Stimulated activated naive B cell treated with anti-CD40 and anti-IgM and Interleukin-4, amounts not matched to agents 10 μg/mL and 1 μg/mL and 100 μg/mL, for 72 hours (primary cell): ENCODE measurements at regions not wholly inside any gene's neighbourhood (a gene's known extent, or its start where the extent isn't known, plus 50 kb on each side); places are given as distances from the start of the nearest gene placed in this dataset.

Source experiments
- ATAC-seq, 2 donors: fragments of 150-1000 bp; cut with Tn5 transposase; replicated peaks; 2 replicates each; pipeline ENCODE4 v1.10.0; 2021; ENCODE audit warnings: moderate library complexity in 1 of 2
- DNase-seq: peaks from one replicate; pipeline ENCODE4 v3.0.0; 2021
- H3K27ac Mint-ChIP-seq: one replicate; pipeline ENCODE4 v1.8.0; 2022; ENCODE audit warnings: mild to moderate bottlenecking, mixed read lengths
- H3K27me3 Mint-ChIP-seq, 2 donors: one replicate each; pipeline ENCODE4 v1.8.0; 2022; ENCODE audit warnings: mixed read lengths in 2 of 2
- H3K36me3 Mint-ChIP-seq, 2 donors: one replicate each; pipeline ENCODE4 v1.8.0; 2022; ENCODE audit warnings: mixed read lengths in 2 of 2, mild to moderate bottlenecking in 1 of 2
- H3K4me1 Mint-ChIP-seq, 2 donors: one replicate each; pipeline ENCODE4 v1.8.0; 2022; ENCODE audit warnings: mixed read lengths in 2 of 2, mild to moderate bottlenecking in 1 of 2
- H3K4me3 Mint-ChIP-seq, 2 donors: one replicate each; pipeline ENCODE4 v1.8.0; 2022; ENCODE audit warnings: mild to moderate bottlenecking in 2 of 2, mixed read lengths in 2 of 2, moderate library complexity in 1 of 2
- H3K9me3 Mint-ChIP-seq, 2 donors: one replicate each; pipeline ENCODE4 v1.8.0; 2022; ENCODE audit warnings: mixed read lengths in 2 of 2, mild to moderate bottlenecking in 1 of 2

DNA sequence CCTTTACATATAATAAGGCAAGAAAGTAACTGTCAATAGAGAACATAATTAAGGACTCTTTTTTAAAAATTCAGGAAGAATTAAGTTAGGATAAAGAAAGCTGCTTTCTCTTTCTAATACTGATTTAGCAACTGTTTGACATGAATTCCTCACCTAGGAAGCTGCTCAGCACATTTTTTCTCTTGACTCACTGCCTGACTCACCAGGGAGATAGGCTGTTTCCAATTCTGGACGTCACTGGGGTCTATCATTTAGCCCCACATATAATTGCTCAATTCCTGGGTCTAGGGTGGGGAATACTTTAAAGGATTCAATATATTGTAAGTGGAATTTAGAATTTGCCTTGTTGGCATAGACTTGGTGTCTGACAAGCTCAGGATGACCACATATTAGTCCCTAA is 50.8 kb upstream of the UGP2 start:
- H3K4me1 Mint-ChIP-seq = no peaks in the 10 kb centered on the region
- peaks cover 3 to 6% of the 10 kb centered on the region in 2 donors for H3K9me3 Mint-ChIP-seq
- H3K36me3 Mint-ChIP-seq = peaks cover 0 to 5% of the 10 kb centered on the region in 2 donors
- no peak for DNase-seq
- no peaks in the 10 kb centered on the region for H3K27me3 Mint-ChIP-seq
- H3K27ac Mint-ChIP-seq = no peak overlapping the region
- ATAC-seq = no peak
- no peak overlapping the region for H3K4me3 Mint-ChIP-seq

DNA sequence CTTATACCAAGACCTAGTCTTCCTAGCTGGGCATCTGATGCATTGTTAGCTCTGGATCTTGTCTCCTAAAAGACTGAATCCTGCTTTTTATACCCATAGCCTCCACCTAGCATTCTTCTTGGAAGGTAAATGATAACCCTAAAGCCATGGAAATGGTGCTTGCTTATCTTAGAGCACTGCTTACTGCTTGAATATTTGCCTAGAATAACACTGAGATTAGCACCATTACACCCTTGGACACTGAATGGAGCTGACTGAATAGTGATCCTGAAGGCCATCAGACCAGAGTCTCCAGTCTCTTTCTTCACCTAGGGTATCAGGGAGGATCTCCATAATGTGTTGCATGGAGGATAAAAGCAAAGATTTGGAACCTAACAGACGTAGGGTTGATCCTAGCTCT is 50.3 kb upstream of the UGP2 start:
- ATAC-seq = no peak
- Mint-ChIP-seq H3K36me3 (peaks cover 0 to 5% of the 10 kb centered on the region in 2 donors), H3K9me3 (peaks cover 3 to 6% of the 10 kb centered on the region in 2 donors)

More for the DNA sequence above, 50.3 kb upstream of the UGP2 start:
- H3K27ac Mint-ChIP-seq = no peak overlapping the region
- no peaks in the 10 kb centered on the region for H3K4me1 Mint-ChIP-seq
- no peak overlapping the region for H3K4me3 Mint-ChIP-seq
- H3K27me3 Mint-ChIP-seq = no peaks in the 10 kb centered on the region
- no peak for DNase-seq
